ENCODE measurements at regions not wholly inside any gene's neighbourhood (a gene's known extent, or its start where the extent isn't known, plus 50 kb on each side); places are given as distances from the start of the nearest gene placed in this dataset.
"Not testable (repeated sequence)": the region's sequence is repeated elsewhere in the genome, so short reads cannot be mapped to it uniquely, and the experiment has no call there.

DNA sequence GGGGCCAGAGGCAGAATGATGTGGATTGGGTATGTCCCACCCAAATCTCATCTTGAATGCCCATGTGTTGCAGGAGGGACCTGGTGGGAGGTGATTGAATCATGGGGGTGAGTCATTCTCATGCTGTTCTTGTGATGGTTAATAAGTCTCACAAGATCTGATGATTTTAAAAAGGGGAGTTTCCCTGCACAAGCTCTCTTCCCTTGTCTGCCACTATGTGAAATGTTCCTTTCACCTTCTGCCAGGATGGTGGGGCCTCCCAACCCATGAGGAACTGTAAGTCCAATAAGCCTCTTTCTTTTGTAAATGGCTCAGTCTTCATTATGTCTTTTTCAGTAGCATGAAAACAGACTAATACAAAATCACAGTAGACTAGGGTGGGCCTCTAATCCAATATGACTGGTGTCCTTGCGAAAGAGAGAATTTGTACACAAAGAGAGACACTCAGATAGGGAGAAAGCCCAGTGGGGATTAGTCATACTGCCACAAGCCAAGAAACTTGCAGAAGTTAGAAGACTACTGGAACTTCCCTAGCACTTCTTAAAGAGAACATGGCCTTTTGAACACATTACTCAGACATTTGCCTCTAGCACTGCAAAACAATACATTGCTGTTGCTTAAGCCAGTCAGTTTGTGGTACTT, 68.4 kb downstream of the ANXA1 start:
- no peak for DNase-seq (ENCODE audit: low spot score)

DNA sequence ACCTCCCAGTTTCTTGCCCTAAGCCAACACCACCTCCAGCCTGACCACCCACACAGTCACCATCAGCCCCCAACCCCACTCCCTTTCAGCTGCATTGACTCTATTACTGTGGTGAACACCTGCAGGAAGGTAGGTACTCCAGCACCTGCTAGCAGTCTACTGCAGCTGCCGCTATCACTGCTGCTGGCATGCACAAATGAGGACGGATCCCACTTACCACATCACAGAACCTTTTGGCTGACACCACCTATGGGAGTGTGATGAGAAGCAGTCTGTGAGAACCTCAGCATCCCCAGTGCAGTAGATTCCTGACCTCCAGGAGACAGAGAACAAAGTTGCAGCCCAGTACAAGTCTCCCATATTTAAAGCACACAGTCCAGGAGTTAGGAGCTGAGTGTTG, 71.9 kb downstream of the ANXA1 start:
- DNase-seq (ENCODE audit: low spot score) = peak; percentile 47

DNA sequence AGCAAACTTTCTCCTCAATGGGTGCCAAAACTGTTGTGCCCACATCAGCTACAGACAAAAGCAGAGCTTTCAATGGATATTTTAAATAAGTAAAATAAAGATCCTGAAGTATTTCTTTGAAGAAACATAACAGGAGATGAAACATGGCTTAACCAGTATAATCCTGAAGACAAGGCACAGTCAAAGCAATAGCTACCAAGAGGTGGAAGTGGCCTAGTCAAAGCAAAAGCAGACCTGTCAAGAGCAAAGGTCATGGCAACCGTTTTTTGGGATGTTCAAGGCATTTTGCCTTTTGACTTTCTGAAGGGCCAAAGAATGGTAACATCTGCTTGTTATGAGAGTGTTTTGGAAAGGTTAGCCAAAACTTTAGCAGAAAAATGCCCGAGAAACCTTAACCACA, 77.9 kb downstream of the ANXA1 start:
- no peak for DNase-seq (ENCODE audit: low spot score)

DNA sequence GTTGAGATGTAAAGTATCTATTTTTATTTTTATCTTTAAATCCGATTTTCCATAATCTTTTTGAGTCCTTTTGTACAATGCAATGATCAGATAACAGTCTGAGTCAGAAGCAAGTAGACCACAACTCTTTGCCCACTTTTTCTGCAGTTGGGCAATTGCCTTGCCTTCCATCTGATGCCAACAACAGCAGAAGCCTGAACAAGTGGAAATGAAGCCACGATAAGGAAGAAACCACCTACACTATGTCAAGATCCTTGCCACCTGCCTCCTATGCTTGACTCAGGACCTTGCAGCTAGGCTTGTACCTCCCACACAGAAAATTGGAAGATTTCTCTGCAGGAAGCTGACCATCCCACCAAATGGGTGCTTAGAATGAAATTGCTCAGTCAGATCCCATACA, 78.6 kb downstream of the ANXA1 start:
- DNase-seq (ENCODE audit: low spot score) = no peak

DNA sequence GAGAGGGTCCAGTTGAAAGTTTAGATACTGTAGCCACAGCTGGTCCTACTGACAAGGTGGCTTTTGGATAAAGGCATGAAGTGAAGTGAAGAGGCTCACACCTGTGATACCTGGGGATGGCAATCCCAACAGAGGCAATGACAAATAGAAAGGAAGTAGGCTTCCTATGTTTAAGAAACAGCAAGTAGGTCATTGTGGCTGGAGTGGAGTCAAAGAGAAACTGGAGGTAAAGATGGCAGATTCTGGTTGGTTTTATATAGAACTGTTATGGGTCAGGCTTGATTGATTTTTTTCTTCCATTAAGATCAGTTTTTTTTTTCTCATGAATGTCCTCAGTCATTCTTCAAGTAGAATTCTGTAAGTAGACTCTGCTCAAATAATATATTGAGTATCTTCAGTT, 79.5 kb downstream of the ANXA1 start:
- DNase-seq (ENCODE audit: low spot score) = no peak

DNA sequence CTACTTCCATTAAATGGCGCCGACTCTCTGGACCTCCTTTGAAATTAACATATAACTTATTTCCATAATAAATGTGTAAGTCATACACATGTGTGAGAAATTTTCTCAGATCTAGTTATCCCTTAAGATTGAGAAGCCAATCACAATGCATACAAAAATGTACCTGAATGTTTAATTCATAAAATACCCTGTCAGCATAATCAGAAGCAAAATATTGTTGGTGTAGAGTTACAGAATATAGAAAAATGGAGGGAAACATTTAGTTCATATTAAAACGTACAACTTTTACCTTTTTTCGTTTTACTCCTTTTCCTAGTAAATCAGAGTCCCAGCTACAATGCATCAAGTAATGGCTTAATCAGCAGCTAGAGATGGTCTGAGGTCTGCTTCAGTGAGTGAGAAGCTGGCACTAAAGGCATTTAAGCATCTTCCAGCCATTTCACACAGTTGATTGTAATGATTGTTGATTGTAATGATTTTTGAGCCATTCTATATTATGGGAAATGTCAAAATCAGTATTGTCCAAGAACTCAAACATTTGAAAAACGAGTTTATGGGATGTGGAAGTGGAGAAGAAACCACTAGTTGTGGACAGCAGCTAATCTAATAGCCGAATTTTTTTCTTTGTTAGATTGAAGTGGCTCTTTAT, 81.8 kb downstream of the ANXA1 start:
- DNase-seq (ENCODE audit: low spot score) = no peak

DNA sequence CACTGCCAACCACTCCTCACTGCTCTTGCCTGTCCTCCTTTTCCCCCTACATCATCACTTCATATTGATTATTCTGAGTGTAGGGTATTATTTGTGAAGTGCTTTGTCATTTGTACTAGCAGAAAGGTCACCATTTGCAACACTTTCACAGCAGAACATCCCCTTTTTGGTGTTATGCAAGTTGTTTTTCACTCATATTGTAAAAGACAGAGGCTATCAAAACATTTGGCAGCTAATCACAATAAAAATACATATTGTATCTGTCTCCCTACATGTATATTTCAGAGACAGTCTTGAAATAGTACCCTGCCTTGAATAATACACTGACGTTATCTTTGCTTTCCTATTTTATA, 82.3 kb downstream of the ANXA1 start:
- no peak for DNase-seq (ENCODE audit: low spot score)

DNA sequence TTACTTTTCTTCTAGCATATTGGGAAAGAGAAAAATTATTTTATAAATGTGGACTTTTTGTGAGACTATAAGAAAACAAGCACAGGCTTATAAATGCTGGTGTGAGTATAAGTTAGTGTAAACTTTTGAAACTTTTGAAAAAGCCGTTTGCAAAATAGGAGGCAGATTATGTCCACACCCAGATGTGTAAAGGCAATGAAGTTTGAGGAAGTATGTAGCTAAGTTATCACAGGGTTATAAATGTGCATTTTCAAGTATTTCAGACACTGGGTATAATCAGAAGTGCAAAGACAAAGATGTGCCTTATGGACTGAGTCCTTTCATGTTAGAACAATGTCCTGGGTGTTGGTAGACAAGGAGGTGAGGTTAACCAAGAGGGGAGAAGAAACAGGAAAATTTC, 85.5 kb downstream of the ANXA1 start:
- DNase-seq (ENCODE audit: low spot score) = no peak

DNA sequence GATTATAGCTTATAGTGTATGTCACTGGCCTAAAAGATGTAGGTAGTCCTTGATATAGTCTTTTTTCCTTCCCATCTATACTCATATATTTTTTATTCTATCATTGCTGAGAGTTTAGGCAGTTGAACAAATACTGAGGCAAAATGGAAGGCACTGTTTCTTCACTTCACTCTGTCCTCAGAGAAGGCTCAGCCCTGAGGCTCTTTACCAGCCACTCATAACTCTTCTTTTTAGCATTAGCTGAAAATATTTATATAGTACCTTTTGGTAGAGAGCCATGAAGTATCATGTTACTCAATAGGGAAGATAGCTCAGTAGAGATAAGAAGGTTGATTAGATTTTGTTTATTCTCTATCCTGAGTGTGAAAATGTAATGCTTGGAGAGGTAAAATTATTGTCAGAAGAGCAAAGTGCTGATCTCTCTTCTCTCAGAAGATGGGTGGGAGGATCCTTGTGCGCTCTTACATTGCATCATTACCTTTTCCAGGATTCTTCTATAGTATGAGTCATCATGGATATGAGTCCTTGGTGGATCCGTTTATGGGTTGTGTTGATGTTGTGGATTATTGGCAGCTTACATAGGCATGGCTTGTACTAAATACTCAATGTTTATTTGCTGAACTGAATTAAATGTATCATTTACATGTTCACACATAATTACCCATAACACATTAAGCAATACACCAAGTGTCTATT, 88.1 kb downstream of the ANXA1 start:
- DNase-seq (ENCODE audit: low spot score) = no peak

DNA sequence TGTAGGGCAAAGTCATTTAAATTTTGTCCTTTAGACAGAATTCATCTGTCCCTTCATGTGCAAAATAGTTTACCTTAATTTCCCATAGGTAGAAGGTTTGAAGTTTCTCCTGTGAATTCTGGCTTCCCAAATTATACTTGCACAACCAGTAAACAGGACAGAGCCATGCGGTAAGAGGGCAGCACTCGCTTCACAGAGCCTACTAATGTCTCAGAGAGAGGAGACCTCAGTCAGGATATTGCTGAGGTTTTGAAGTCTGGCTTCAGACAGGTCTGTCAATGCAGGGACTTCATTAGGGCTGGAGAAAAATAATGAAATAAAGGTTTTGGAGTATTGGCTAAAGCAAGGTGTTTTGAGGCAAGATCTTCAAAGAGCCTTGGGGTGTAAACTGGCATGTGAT, 91.4 kb downstream of the ANXA1 start:
- DNase-seq (ENCODE audit: low spot score) = no peak

DNA sequence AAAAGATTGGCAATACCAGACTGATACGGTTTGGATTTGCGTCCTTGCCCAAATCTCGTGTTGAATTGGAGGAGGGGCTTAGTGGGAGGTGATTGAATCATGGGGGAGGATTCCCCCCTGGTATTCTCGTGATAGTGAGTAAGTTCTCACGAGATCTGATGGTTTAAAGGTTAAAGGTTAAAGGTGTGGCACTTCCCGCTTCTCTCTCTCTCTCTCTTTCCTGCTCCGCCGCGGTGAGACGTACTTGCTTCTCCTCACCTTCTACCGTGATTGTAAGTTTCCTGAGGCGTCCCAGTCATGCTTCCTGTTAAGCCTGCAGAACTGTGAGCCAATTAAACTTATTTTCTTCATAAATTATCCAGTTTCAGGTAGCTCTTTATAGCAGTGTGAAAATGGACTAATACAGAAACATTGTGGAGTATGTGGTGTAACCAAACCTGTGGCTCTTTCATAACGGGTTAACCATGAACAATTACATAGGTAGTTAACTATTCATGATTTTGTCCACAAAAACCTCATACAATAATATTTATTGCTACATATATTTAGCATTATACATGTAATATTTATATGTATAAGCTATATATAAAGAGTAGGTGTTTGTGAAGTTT, 107.5 kb downstream of the ANXA1 start:
- DNase-seq (ENCODE audit: low spot score) = no peak

DNA sequence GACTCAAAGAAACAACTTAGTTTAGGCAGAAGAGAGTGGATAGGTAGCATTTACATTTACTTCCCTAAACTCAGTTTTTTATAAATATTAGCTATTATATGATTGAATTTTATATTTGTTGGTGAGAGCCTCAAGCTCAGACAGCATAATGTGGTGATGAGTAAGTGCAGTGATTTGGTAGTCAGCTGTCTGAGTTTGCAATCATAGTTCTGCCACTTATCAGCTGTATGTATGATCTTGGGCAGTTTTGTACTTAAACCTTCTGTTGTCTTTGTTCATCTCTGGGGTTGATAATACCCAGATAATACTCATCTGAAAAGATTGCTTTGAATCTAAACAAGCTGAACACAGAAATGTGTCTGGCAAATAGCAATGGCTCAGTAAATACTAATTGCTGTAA, 108.8 kb downstream of the ANXA1 start:
- DNase-seq (ENCODE audit: low spot score) = no peak

DNA sequence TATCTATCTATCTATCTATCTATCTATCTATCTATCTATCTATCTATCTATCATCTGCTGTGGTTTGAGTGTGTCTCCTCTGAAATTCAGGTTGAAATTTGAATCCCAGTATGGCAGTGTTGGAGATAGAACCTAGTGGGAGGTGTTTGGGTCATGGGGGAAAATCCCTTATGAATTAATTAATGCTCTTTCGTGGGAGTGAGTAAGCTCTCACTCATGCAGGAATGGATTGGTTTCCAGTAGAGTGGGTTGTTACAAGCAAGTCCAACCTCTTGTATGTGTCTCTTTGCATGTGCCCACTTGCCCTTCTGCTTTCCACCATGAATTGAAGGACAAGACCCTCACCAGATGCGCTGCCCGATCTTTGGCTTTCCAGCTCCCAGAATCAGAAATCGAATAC, 113.0 kb downstream of the ANXA1 start:
- DNase-seq (ENCODE audit: low spot score) = no peak

DNA sequence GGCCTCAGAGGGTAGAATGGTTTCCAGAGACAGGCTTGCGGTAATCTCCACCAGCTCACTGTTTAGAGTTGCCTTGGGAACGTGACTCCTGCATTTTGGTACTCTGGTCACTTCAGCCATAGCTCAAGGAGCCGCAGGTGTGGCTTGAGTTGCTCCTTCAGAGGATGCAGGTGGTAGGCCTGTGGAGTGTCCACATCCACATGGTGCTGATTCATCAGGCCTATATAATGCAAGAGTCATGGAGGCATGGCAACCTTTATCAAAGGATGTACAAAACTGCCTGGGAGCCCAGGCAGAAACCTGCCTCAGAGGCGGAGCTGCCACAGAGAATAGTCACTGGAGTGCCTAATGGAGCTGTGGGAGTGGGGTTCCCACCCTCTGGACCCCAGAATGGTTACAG, 114.2 kb downstream of the ANXA1 start:
- no peak for DNase-seq (ENCODE audit: low spot score)

DNA sequence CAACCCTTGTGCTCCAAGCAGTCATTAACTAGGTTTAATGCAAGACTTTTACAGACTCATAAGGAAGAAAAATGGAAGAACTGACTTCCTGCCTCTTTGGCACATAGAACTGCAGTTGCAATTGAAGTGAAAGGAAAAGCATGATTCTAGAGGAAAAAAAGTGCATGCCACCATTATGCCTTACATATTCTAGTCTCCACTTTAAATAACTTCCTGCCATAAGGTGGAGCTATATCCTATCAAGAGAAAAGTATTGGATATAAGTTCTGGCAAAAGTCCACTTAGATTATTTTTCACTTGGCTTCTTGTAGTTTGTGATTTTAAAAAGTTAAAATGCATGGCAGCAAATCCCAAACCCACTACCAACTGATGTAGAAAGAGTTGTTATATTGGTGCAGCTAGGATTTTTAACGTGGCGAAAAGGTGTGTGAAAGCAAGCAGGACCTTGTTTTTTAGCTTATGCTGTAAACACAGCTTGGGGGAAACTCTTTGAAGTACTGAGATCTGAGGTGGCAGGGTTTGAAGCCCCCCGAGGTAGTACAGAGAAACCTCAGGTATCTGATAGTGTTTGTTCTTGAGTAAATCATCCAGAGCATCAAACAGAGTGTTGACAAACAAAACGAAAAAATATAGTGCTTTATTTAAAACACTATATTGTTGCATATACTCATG, 117.9 kb downstream of the ANXA1 start:
- peak; percentile 42 for DNase-seq (ENCODE audit: low spot score)

DNA sequence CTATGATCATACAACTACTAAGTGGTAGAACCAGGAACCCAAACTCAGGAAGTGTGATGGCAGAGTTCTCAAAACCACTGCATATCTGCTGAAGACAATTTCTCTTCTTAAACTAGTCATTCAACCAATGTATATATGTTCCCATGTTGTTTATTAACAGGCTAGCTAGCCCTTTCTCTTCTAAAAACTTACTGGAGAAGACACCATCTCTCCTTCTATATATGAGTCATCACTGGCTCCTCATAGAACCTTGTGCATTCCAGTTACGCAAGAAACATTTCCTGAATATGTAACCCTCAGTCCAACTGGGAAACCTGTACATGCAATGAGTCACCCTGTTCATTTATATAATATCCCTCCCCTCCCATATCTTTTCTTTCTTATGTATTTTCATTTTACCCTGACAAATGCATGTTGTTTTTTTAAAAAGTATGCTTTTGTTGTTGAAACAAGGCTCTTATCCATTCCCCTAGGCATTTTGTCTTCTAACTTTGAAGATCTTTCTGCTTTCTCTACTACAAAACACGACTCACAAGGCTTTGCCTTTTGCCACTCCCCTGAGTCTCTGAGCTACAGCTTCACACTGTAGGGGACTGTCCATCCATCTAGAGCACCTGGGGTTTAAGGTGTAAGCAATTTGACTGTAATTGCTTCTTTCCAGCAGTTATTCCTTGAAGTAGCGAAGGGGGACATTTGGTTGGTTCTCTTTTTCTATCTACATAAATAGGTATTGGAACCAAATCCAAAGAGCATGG, 119.5 kb downstream of the ANXA1 start:
- DNase-seq (ENCODE audit: low spot score) = peak; percentile 83

DNA sequence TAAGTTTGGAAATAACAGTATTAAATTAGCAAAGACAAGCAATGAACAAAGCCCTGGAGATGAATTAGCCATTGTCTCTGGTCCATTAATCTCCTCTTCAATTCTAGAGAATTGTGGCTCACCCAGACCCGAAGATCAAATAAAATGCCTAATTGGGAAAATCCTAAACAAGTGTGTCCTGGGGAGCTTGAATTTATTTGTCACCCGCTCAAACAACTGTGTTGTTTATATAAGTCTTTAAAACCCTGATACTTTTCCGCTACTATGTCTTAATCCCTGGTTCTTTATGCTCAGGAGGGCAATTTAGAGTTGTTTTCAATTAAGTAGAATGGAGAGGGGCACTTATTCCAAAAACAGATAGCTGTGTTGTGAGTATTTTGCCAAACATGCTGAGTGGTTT, 128.4 kb downstream of the ANXA1 start:
- no peak for DNase-seq (ENCODE audit: low spot score)

DNA sequence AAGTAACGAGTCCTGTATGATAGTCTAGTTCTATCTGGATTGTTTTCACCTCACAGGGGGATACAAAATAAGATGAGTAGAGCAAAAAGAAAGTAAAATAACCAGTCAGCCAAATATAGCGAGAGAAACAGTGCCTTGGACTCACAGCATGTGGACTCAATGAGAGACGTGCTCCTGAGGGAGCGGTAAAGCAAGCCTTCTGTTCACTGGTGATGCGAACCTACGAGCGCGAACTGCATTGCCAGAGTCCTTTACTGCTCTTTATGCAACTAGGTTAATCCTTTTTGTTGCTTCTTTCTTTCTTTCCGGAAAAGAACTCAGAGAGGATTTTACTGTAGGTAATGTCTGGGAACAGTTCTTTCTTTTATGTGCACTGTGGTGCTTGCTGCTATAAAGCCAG, 132.7 kb downstream of the ANXA1 start:
- DNase-seq (ENCODE audit: low spot score) = no peak

DNA sequence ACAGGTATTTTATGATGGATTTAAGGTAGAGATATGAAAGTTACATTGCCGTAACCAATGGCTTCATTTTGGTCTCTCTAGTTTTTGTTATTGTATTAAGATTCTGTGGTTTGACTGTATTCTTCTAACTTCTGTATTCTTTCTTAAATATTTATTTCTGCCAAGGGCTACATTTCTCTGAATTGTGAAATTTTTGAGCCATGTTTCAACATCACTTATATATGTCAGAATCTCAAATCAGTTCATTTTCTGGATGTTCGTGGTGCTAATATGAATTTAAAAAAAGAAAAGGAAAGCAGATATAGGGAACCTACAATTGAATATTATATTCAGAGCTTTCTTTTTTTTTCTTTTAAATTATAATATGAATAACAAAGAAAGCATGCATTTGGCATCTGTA, 142.7 kb downstream of the ANXA1 start:
- no peak for DNase-seq (ENCODE audit: low spot score)

DNA sequence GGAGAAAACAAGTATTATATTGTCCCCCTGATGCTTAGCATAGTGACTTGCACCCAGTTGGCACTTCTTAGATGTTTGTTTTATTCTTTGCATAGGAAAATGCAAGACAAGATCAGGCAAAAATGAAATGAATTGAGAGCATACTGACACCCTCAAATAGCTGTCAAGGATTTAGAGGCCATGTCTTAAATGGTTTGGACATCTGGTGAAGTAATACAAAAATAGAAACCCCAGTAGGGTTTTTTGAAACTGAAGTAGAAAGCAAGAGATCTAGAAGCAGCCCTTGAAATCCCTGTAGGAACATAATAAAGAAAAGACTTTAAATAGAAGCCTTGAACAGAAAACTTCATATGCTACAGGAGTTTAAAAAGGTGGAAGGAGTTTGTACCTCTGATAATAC, 174.3 kb downstream of the ANXA1 start:
- DNase-seq (ENCODE audit: low spot score) = no peak

DNA sequence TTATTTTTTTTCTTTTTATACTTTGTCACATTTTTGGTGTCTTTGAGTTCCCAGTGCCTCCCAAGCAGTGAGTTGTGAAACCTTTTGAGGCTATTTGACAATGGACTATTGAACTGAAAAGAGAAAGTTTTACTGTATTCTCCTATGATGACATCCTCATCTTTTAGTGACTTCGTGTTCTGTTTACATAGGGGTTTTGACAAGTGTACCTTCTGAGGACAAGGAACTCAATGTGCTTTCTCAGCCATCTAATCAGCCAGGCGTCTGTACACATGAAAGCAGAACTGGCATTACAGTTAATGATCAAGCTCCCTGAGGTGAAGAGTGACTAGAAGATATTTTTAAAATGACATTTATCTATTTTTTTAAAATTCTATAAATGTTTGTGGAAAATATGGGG, 175.5 kb downstream of the ANXA1 start:
- no peak for DNase-seq (ENCODE audit: low spot score)

DNA sequence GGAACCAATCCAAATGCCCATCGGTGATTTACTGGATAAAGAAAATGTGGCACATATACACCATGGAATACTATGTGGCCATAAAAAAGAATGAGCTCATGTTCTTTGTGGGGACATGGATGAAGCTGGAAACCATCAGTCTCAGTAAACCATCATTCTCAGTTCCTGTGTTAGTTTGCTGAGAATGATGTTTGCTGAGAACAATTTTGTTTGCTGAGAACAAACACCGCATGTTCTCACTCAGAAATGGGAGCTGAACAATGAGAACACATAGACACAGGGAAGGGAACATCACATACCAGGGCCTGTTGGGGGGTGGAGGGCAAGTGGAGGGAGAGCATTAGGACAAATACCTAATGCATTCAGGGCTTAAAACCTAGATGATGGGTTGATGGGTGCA, 185.5 kb downstream of the ANXA1 start:
- not testable (repeated sequence) for DNase-seq (ENCODE audit: low spot score)
